ENCODE measurements at regions not wholly inside any gene's neighbourhood (a gene's known extent, or its start where the extent isn't known, plus 50 kb on each side); places are given as distances from the start of the nearest gene placed in this dataset.

GRCh38 chr1:115203287-115203686 lies 114.0 kb upstream of the TSPAN2 start:
- DNase-seq (ENCODE audit: low spot score): no peak

- no peak for DNase-seq (ENCODE audit: low spot score)
Observed at GRCh38 chr1:115201598-115201997, 112.3 kb upstream of the TSPAN2 start.

- no peak for DNase-seq (ENCODE audit: low spot score)
Observed at GRCh38 chr1:115199416-115200132, 110.3 kb upstream of the TSPAN2 start.

GRCh38 chr1:115198938-115199337 lies 109.6 kb upstream of the TSPAN2 start:
- DNase-seq (ENCODE audit: low spot score): no peak

- no peak for DNase-seq (ENCODE audit: low spot score)
Observed at GRCh38 chr1:115196296-115196695, 107.0 kb upstream of the TSPAN2 start.

- no peak for DNase-seq (ENCODE audit: low spot score)
Observed at GRCh38 chr1:115194506-115194905, 105.2 kb upstream of the TSPAN2 start.

- no peak for DNase-seq (ENCODE audit: low spot score)
Observed at GRCh38 chr1:115193046-115193828, 103.9 kb upstream of the TSPAN2 start.

- DNase-seq (ENCODE audit: low spot score): no peak
Observed at GRCh38 chr1:115192200-115192767, 103.0 kb upstream of the TSPAN2 start.

- DNase-seq (ENCODE audit: low spot score): no peak
Observed at GRCh38 chr1:115191691-115192090, 102.4 kb upstream of the TSPAN2 start.

- no peak for DNase-seq (ENCODE audit: low spot score)
Observed at GRCh38 chr1:115190540-115191170, 101.4 kb upstream of the TSPAN2 start.

- peak; percentile 14 for DNase-seq (ENCODE audit: low spot score)
Observed at GRCh38 chr1:115189814-115190539, 100.7 kb upstream of the TSPAN2 start.

- no peak for DNase-seq (ENCODE audit: low spot score)
Observed at GRCh38 chr1:115188680-115189395, 99.5 kb upstream of the TSPAN2 start.

GRCh38 chr1:115186711-115187265 lies 97.5 kb upstream of the TSPAN2 start:
- DNase-seq (ENCODE audit: low spot score): no peak

GRCh38 chr1:115185336-115185735 lies 96.0 kb upstream of the TSPAN2 start:
- no peak for DNase-seq (ENCODE audit: low spot score)

- DNase-seq (ENCODE audit: low spot score): no peak
Observed at GRCh38 chr1:115184951-115185331, 95.6 kb upstream of the TSPAN2 start.

- no peak for DNase-seq (ENCODE audit: low spot score)
Observed at GRCh38 chr1:115184260-115184950, 95.1 kb upstream of the TSPAN2 start.

- DNase-seq (ENCODE audit: low spot score): no peak
Observed at GRCh38 chr1:115183721-115184259, 94.5 kb upstream of the TSPAN2 start.

GRCh38 chr1:115183158-115183557 lies 93.9 kb upstream of the TSPAN2 start:
- no peak for DNase-seq (ENCODE audit: low spot score)

GRCh38 chr1:115182012-115182715 lies 92.9 kb upstream of the TSPAN2 start:
- DNase-seq (ENCODE audit: low spot score): peak; percentile 63

- no peak for DNase-seq (ENCODE audit: low spot score)
Observed at GRCh38 chr1:115181231-115181630, 91.9 kb upstream of the TSPAN2 start.
